HL-60 (cell line): ENCODE measurements at regions not wholly inside any gene's neighbourhood (a gene's known extent, or its start where the extent isn't known, plus 50 kb on each side); places are given as distances from the start of the nearest gene placed in this dataset.

Experiments
- DNase-seq, 2 experiments: peaks; one replicate each; pipeline ENCODE4 v3.0.0-alpha.2; 2010 to 2020; ENCODE audit warnings: low read depth in 1 of 2, low spot score in 1 of 2
- H3K27ac ChIP-seq: fragments of 250-450 bp; sonication (Bioruptor Pico); replicated peaks from 2 replicates; pipeline ENCODE4 v1.5.1; 2020; ENCODE audit warnings: mild to moderate bottlenecking, moderate library complexity
- H3K27me3 ChIP-seq: fragments of 250-450 bp; sonication (Bioruptor Pico); 2 replicates; pipeline ENCODE4 v1.5.1; 2021; ENCODE audit warnings: mild to moderate bottlenecking, moderate library complexity; ENCODE audit not compliant: insufficient read depth, poor library complexity, severe bottlenecking
- H3K4me3 ChIP-seq: replicated peaks from 2 replicates; pipeline ENCODE4 v1.5.1; 2011; ENCODE audit warnings: mild to moderate bottlenecking, control low read depth, low read length; ENCODE audit not compliant: insufficient read depth
- CTCF ChIP-seq: IDR thresholded peaks from one replicate; pipeline ENCODE4 v1.5.1; 2011; ENCODE audit warnings: low read length, control low read depth, inconsistent platforms; ENCODE audit not compliant: insufficient read depth
- GABPA ChIP-seq: IDR thresholded peaks from 2 replicates; pipeline ENCODE4 v1.6.1; 2012; ENCODE audit warnings: low read depth
- POLR2AphosphoS5 ChIP-seq: IDR thresholded peaks from 2 replicates; pipeline ENCODE4 v1.6.1; 2012; ENCODE audit warnings: low read depth
- REST ChIP-seq: IDR thresholded peaks from 2 replicates; pipeline ENCODE4 v1.6.1; 2012; ENCODE audit warnings: low read depth; ENCODE audit not compliant: insufficient replicate concordance
- SPI1 ChIP-seq: IDR thresholded peaks from 2 replicates; pipeline ENCODE4 v1.6.1; 2012; ENCODE audit warnings: low read depth, mild to moderate bottlenecking, borderline replicate concordance

GRCh38 chr22:34437140-34437539 is 516.9 kb upstream of the LARGE1 start:
- TF ChIP-seq SPI1 (no peak), GABPA (no peak), POLR2AphosphoS5 (no peak), REST (no peak), CTCF (no peak)
- no peak overlapping the region for H3K4me3 ChIP-seq
- no peaks in the 10 kb centered on the region for H3K27me3 ChIP-seq
- no peak for DNase-seq
- no peak overlapping the region for H3K27ac ChIP-seq

- no peaks in the 10 kb centered on the region for H3K27me3 ChIP-seq
- DNase-seq: no peak
- no peak for TF ChIP-seq CTCF
- no peak overlapping the region for H3K27ac ChIP-seq
- no peak overlapping the region for H3K4me3 ChIP-seq
These were observed 534.3 kb upstream of the LARGE1 start for GRCh38 chr22:34454598-34454997.

- Histone ChIP-seq H3K27ac (no peak overlapping the region), H3K27me3 (no peaks in the 10 kb centered on the region), H3K4me3 (no peak overlapping the region)
- DNase-seq: no peak
- TF ChIP-seq SPI1 (no peak), GABPA (no peak), REST (no peak), POLR2AphosphoS5 (no peak), CTCF (no peak)
These were observed 542.5 kb upstream of the LARGE1 start for GRCh38 chr22:34462795-34463194.

- no peak for DNase-seq
- TF ChIP-seq SPI1 (no peak), GABPA (no peak), REST (no peak), CTCF (no peak), POLR2AphosphoS5 (no peak)
- Histone ChIP-seq H3K27me3 (no peaks in the 10 kb centered on the region), H3K27ac (no peak overlapping the region), H3K4me3 (no peak overlapping the region)
These were observed 555.6 kb upstream of the LARGE1 start for GRCh38 chr22:34475886-34476285.
